ENCODE measurements at regions not wholly inside any gene's neighbourhood (a gene's known extent, or its start where the extent isn't known, plus 50 kb on each side); places are given as distances from the start of the nearest gene placed in this dataset.

DNA sequence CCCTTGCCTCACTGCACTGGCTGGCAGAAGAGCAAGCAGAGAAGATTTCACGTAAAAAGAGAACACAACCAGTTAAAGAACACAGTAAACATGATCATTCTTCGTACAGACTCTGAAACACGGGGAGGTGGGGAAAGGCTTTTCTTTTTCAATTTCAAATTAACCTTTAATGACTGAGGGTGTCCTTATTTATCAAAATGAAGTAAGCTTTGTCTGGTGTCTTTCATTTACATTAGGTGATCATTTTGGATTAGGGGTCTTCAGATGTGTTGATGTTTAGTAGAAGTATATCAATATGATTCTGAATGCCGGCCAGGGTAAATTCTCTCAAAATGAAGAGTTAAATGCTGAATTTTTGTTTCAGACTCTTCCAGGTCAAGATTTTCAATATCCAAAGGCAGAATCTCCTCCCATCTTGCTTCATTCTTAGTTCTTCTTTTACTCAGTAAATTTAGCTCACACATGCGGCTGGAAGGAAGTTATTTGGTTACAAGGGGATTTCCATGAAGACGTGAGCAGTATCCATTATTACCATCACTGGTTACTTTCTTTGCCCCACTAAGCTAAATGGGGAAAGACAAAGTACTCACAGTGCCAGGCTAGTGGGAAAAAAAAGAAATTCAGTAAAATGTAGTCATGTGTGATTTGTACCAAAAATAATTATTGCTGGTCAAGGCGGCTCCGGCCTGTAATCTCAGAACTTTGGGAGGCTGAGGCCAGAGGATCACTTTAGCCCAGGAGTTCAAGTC lies 272.2 kb upstream of the NR2F2 start:
- TF ChIP-seq YY1 (IDR thresholded peaks at IDR 0.05; ENCODE audit: insufficient read depth, insufficient read length) (no peak), ZNF274 (IDR thresholded peaks at IDR 0.05; ENCODE audit: low read depth, low read length) (no peak)
